ENCODE measurements at regions not wholly inside any gene's neighbourhood (a gene's known extent, or its start where the extent isn't known, plus 50 kb on each side); places are given as distances from the start of the nearest gene placed in this dataset.
"Not testable (repeated sequence)": the region's sequence is repeated elsewhere in the genome, so short reads cannot be mapped to it uniquely, and the experiment has no call there.

DNA sequence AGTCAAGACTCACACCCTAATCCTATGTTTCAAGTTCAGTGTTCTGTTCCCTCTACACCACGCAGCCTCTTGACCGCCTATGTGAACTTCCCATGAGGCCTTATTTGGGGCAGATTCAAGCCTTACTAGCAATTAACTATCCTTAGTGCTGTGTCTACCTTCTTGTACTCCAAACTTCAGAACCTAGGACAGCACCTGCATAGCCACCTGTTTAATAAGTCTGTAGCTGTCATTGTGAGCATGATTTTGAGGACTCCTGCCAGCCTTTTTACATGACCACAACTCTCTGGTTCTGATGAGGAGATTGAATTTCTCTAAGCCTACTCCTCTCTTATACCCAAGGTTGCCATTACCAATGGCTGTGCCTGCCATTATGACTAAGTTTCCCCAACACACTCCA, 50.8 kb upstream of the PCSK1 start:
- no peak for DNase-seq

GRCh38 chr5:96487859-96488258, 54.8 kb upstream of the PCSK1 start:
- DNase-seq: no peak

DNA sequence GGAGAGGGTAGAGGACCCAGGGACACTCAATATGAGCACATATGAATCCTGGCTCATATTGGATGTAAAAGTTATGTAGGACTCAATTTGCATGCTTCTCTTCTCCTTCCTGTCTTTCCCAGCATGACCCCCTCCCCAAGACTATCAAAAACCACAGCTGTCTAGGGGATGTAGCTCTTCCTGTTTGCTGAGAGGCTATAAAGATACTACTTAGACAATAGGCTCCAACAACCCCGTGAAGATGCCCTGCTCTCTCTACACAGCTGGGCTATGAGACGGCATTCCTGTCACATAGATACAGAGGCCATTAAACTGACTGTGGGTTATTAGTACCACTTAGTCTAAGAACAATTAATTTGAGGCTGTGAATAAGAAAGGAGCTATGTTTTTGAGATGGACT, 56.5 kb upstream of the PCSK1 start:
- DNase-seq: no peak

- DNase-seq: no peak
Observed at GRCh38 chr5:96492459-96493047, 59.5 kb upstream of the PCSK1 start.

DNA sequence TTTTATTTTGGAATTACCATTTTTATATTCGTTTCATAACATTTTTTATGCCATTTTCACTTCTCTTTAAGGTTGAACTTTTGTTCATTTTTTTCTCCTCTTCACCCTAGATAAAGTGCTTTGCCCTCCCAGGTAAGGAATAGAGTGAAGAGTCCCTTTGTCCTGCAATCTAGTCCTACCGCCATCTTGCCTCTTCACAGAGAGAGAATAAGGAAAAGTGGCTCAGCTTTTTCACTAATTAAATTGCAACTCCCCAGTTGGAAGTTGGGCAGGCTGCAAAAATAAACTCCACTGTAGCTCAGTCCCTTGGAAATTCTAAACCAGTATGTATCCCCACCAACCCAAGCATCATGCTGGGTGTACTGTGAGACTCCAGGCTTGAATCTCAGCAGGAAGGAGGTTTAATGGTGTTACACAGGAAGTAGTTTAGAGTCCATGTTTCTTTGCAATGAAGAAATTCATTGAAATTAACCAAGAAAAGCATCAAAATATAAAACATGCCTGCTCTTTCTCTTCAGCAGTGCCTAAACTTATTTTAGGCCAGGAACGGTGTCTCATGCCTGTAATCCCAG, 60.3 kb upstream of the PCSK1 start:
- DNase-seq: no peak

DNA sequence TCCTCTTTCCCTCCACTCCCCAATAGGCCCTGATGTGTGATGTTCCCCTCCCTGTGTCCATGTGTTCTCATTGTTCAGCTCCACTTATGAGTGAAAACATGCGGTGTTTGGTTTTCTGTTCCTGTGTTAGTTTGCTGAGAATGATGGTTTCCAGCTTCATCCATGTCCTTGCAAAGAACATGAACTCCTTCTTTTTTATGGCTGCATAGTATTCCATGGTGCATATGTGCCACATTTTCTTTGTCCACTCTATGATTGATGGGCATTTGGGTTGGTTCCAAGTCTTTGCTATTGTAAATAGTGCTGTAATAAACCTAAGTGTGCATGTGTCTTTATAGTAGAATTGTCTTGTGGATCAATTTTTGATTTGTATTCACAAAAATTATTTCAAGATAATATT, 62.4 kb upstream of the PCSK1 start:
- not testable (repeated sequence) for DNase-seq

DNA sequence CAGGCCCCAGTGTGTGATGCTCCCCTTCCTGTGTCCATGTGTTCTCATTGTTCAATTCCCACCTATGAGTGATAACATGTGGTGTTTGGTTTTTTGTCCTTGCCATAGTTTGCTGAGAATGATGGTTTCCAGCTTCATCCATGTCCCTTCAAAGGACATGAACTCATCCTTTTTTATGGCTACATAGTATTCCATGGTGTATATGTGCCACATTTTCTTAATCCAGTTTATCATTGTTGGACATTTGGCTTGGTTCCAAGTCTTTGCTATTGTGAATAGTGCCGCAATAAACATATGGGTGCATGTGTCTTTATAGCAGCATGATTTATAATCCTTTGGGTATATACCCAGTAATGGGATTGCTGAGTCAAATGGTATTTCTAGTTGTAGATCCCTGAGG, 64.0 kb upstream of the PCSK1 start:
- not testable (repeated sequence) for DNase-seq

- no peak for DNase-seq
Observed at GRCh38 chr5:96499753-96500345, 66.8 kb upstream of the PCSK1 start.

- no peak for DNase-seq
Observed at GRCh38 chr5:96501991-96502646, 69.1 kb upstream of the PCSK1 start.

DNA sequence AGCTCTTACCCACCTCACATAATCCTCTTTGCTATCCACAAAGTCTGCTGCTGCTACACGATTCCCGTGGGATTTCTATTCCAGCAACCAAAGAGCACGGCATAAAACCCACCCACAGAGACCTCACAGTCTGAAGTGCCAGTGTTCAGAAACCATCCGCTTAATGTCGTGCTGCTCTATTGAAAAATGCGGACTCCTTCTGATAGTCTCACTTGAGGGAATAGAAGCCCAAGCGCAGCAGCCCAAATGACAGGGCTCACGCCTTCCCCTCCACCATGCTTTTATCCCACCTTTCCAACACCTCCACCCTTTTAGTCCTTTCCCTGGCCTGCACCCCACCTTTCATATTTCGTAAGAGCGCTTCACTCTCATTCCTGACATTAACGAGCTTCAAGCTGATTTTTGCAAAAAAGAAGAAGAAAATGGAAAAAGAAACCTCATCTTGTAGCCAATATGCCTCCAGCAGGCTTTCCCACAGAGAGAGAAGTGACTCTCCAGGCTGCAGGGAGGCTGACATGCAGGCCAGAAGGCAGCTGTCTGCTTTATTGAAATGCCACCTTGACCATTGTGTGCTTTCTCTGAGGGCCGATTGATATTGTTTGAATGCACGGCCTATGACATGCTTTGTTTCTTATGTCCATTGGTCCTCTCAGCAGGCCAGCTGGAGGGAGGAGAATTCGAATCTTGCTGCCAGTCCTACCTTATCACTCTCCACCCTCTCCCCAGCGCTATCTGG, 70.6 kb upstream of the PCSK1 start:
- DNase-seq: no peak

DNA sequence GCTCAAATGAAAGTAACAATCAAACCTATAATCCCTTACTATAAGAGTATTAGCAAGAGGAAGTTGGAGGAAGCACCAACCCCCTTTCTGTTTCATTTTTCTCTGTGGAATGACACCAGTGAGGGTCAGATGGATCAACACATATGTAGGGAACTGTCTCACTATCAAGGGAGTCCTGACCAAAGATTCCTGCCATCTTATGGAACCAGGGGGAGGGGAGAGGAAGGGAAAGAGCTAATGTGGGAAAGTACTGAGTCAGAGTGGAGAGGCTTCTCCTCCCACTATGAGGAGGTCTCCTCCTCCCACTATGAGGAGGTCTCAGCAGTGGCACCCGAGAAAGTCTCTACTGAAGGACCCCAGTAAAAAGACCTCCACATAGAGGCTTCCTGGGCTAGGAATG, 73.3 kb upstream of the PCSK1 start:
- no peak for DNase-seq

- DNase-seq: no peak
Observed at GRCh38 chr5:96506866-96507527, 73.9 kb upstream of the PCSK1 start.

DNA sequence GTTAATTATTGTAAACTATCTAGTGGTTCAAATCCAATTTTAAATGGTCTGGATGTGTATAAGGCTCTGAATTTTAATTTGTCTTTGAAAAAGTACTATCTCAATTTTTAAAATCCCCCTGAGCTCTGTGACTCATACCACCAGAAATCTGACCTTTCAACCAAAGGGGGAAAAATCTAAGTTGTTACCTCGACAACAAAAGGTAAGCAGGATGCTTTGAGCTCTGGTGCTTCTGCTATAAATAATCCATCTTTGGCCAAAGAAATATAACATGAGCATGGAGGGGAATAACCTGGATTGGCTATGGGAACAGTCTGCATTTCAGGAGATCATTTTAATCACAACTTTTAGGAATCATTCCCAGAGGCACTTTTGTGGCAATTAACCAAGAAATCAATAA, 76.3 kb upstream of the PCSK1 start:
- no peak for DNase-seq

- no peak for DNase-seq
Observed at GRCh38 chr5:96509721-96510350, 76.8 kb upstream of the PCSK1 start.

- DNase-seq: no peak
Observed at GRCh38 chr5:96516631-96517071, 83.6 kb upstream of the PCSK1 start.

GRCh38 chr5:96517295-96517694, 84.2 kb upstream of the PCSK1 start:
- DNase-seq: no peak

DNA sequence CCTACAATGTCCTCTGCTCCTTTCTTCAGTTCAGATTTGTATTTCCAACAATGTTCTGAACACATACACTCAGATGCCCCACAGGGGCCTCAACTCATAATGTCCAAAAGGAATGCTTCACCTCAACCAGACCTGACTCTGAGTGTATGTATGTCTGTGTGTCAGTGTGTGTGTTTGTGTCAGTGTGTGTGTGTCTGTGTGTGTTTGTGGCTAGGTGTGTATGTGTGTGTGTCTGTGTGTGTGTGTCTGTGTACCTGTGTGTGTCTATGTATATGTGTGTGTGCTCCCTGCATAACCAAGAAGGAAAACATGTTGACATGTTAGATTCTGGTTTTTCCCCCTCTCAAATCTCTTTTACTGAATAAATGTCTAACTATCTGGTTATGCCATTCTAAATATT, 87.3 kb upstream of the PCSK1 start:
- DNase-seq: no peak

- DNase-seq: no peak
Observed at GRCh38 chr5:96522635-96523355, 89.7 kb upstream of the PCSK1 start.

DNA sequence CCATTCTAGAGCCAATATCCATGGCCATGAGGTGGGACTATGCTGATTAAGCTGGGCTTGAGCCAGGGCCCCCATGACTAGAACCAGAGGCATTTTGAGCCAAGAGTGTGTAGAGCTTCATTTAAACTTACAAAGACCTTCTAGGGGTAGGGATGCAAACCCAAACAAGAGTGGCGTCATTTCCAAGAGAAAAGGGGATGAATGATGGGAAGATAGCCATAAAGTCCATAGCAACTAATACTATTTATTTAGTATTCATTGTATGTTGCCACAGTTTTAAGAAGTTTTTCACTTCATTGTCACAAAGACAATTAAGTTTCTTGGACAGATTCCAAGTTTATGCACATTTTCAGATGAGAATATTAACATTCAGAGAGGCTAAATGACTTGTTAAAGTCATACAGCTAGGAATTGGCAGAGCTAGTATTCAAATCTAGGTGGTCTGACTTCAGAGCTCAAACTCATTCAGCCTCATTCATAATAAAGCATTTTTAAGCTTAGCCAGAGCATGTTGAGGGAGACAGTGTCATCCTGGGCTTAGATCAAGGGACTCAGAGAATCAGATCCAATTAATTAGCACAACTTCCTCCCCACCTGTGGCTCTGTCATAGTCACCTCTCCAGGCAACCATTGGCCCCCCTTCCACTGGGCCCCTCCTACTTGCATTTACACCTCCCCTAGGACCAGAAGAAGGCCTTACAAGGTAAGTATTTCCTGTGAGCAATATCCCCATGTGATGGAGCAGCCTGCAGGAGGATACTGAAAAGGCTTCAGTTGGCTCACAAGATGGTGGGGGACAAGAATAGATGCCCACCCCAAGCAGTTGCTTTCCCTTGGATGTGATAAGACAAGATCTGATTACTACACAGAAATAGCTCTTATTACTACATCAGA, 95.0 kb upstream of the PCSK1 start:
- DNase-seq: no peak

GRCh38 chr5:96528826-96529474, 95.9 kb upstream of the PCSK1 start:
- no peak for DNase-seq

Data from 8988T (cell line).